ENCODE measurements at regions not wholly inside any gene's neighbourhood (a gene's known extent, or its start where the extent isn't known, plus 50 kb on each side); places are given as distances from the start of the nearest gene placed in this dataset.
A peak's percentile ranks its signal among the peaks of the same experiment; 100 is the strongest.

DNA sequence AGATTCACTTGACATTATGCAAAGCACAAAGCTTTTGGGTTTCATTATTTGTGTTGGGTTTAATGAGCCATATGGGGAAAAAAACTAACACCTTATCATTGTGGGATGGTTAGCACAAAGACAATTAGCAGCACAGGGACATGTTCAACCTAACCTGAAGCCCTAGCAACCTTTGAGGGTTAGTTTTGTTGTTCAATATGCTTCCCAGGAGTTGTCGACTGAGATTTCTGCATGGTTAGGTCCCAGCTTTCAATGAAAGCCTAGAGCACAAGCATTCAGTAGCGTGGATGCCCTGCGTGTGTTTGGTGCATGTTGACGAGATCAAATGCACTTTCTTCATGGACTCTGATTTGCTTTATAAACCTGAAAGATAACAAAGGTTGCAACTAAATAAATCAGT lies 565.2 kb upstream of the TLE4 start:
- no peak for DNase-seq (ENCODE audit: low spot score)

DNA sequence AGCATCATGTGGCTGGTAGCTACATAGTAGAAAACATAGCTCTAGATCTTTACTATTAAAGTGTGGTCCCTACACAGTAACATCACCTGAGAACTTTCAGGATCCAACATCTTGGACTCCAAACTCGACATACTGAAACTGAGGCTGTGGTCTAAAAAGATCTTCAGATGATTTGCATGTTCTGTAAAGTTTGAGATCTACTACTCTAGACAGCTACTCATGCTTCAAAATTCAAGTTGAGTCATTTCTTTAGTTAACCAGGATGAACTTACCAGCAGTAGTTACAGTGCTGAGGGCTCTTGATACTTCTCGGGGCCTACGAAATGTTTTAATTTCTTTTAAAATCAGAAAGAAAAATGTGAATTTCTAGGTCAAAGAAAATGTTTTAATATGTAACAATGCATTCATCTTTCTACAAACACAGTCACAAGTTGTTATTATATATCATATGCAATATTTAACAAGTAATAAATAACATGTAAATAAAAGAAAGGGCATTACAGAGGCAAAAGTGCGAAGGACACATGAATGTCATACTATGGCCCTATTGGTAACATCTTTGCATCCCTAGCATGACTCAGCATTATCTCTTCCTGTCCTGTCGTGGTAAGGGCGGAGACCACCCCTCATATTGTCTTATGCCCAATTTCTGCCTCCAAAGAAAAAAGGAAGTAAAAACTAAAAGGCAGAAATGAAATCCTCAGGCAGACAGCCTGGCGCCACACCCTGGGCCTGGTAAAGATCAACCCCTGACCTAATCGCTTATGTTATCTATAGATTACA lies 563.9 kb upstream of the TLE4 start:
- no peak for DNase-seq (ENCODE audit: low spot score)

DNA sequence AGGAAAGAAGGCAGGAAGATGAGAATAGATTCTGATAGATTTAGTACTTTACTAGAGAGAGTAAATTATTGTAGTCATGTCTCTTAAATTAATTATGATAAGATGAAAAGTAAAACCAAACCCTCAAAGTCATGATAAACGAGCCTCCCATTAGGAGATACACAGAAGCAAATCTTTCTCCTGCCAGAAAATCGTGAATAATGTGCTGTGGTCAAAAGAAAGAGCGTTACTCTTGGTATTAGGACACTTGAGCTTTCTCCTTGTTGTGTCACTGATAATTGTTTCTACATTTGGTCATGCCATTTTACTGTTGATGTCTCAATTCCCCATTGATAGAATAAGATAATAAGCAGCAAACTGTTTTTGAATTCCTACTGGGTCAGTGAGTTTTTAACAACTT lies 562.8 kb upstream of the TLE4 start:
- DNase-seq (ENCODE audit: low spot score): no peak

DNA sequence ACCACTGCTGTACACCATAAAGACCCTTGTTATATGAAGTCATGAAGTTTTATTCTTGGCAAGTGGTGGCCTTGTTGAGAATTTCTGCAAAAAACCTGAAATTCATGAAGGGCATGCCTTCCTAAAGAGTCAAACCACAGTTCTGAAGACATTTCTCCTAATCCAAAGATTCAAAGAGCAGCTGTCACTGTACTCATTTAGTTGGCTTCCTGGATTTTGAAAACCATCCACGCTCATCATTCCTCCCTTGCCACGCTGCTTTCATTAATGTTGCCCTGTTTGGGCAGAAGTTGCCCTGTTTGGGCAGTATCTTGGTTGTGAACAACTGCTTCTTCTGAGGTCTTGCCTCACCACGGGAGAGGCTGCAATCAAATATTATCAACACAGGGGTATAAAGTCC lies 560.3 kb upstream of the TLE4 start:
- no peak for DNase-seq (ENCODE audit: low spot score)

DNA sequence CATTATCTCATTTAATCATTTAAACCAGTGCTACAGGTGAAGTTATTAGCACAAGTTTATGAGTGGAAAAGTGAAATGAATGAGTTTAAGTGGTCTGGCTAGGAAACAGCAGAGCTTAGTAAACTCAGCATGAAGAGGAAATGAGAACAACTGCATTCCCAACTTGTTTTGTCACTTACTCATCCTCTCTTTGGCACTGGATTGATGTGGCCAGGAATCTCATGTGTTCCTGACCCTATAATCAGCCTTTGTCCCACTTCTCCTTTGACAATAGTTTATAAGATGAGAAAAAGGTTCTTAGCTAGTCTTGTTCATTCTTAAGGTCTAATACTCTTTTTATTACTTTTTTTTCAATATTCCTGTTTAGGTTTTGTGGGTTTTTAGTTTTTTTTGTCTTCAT lies 559.2 kb upstream of the TLE4 start:
- no peak for DNase-seq (ENCODE audit: low spot score)

DNA sequence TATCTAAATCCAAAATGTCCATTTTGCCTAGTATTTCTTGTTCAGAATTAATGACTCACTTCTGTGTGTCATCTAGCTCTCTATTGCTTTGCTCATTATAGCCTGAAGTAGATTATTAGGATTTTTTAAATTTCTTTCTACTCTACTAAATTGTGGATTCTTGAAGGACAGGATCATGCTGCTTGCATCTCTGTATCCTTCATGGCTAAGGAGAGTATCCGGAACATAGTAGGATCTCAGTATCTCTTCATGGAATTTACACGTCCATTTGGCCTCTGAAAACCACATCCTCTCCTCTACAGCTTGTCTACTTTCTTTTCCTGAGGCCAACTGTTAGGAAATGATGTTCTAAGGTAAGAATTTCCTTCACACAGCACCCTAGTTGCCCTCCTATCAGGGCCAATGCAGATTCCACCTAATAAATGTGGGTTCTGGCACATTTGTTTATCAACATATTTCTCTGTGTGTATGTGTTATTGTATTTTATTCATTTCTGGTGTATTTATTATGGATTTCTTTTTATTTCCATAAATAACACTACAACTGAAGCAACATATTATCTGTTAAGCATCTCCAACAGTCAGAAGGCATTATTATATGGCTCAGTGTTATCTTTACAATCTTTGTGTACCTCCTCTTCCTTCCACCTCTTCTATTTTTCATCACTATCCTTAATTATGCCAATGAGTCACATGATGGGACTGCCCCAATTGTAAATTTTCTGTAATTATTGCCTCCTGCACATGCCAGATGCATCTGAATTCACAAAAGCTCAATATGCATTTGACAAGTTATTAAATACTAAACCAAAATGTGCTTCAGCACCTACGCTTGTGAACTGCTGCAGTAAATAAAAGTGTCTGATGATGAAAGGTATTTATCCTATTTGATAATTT lies 557.8 kb upstream of the TLE4 start:
- DNase-seq (ENCODE audit: low spot score): no peak

DNA sequence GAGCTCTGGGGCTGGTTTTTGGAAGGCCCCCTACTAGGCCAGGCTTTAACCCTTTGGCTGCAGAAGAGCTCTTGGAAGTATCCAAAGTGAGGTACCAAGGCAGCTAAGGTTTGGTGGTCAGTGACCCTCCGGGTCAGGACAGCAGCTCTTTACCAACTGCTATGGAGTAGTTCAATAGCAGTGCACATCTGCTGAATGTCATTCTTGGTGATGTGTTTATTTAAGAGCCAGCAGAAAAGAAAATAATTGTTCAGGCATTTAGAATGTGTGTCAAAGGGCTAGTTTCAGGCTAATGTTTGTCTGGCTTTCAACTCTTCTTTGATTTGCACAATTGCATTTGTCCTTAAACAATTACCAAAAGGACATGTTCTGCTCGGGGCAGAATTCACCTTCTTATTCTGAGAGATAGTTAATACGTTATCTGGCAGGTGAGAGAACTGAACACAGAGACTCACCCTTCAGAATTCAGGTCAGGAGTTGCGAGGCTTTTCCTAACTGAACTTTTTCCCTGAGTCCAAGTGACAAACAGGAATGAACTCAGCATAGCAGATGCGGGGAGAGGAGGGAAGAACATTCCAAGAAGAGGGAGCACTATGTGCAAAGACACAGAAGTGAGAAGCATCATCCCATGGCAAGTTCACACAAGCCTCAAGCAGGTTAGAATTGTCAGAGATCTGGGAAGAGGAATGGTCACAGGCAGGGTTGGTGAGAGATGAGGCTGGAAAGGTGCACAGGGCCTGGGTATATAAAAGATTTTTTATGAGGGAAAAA lies 556.7 kb upstream of the TLE4 start:
- no peak for DNase-seq (ENCODE audit: low spot score)

DNA sequence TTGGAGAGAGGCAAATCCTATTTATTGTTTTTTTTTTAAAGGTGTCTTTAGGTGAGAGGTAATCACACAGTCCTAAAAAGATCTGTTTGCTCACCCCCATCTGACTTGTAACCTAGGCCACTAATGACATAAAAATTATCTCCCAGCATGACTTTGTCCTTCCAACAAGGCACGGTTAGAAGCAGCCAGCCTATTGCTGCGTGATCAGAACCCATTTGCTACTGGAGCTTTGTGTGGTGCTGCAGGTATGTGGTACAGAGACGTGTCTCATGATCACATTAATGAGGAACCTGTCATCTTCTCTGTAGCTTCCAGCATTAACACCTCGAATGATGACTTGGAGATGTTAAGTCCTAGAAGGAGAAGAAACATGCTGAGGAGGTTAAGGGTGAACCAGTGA lies 555.8 kb upstream of the TLE4 start:
- no peak for DNase-seq (ENCODE audit: low spot score)

DNA sequence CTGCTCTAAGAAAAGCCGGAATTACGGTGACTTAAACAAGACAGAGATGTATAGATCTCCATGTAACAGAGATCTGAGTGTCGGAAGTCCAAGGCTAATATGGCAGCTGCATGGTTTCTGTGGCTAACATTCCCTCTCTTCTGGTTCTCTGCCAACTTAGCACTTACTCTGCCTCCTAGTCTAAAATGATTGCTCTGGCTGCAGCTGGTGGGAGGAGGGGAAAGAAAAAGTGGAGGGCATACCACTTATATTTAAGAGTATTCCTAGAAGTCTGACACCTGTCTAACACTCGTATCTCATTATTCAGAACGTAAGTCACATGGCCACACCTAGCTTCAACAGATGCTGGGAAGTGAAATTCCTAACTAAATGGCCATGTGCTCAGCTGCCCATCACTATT lies 551.5 kb upstream of the TLE4 start:
- no peak for DNase-seq (ENCODE audit: low spot score)

DNA sequence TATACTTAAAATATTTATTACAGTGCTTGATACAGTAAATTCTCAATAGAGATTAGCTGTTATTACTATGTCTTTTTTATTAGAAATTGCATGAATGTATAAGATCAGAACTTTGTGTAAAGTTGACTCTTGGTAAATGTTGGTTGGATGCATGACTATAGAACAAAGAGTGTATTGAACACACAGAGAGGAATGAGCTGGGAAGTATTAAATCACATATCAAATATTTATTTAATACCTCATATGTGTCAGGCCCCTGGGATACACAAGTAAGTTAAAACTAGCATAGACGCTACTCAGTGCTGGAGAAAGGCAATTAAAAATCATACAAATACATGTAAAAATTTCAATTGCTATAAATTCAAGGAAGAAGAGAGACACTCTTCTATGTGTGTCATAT lies 550.7 kb upstream of the TLE4 start:
- DNase-seq (ENCODE audit: low spot score): no peak

DNA sequence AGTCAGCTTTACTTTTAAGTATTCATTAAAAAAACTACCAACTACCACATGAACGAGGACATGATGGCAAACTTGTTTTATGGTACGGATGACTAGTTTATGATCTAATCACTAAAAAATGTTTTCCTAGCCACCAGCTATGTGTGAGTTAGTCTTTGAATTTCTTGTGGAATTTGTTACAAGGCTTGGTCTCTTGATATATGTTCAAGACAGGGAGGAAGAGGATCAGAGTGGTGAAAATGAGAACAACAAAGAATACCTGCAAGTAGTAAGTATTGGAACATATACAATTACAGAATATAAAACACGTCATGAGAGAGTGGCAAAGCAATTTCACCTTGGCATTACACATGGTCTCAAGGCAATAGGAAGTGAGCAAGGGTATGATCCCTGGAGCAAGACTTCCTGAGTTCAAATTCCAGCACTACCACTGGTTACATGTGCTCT lies 548.6 kb upstream of the TLE4 start:
- DNase-seq (ENCODE audit: low spot score): no peak

DNA sequence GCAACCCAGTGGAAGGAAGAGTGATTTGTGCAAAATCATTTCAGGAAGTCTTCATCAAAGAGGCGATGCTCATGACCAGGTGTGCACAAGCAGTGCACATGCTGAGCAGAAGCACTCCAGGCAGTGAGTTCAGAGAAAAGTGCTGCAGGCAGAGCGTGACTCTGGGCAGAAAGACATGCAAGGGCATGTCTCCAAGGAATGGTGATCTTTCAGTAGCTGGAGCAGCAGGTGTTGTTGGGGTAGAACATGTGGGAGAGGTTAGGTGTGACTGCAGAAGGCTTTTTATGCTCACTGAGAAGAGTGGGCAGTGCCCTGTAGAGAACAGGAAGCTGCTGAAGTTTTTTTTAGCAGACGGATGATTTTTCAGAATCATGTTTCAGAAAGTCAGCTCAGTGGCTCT lies 545.4 kb upstream of the TLE4 start:
- no peak for DNase-seq (ENCODE audit: low spot score)

DNA sequence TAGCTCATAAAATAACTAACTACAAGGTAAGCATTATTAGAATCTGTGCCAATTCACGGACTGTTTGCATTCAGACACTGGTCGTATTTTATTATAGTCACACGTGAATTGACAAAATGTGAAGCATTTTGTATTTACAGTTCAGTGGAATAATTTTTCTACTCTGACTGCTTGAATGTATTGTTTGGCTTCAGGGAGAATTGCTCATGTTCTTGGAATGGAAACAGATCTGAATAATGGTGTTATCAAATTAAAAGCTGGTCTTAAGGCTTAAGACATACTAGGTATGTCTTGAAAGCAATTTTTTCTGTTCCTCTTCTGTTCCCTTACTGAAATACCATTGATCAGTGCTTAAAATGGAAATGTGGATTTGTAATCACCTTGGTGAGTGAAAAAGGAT lies 543.7 kb upstream of the TLE4 start:
- DNase-seq (ENCODE audit: low spot score): no peak

DNA sequence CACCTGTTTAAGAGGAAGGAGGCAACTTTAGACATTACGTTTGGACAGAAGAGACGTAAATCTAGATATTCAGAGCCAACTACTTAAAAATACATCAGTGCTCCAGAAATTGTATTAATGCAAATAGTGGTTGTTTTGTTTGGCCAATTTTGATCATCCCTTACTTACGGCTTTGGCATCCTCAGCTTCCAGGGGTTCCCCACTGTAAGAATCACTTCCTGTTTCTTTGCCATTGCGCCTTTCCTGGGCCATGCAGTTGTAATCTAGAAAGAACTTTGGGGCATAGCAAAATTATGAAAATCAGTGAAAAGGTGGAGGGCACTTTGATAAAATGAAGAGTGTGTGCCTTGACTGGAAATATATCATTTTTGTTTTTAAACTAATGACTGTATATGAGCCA lies 537.2 kb upstream of the TLE4 start:
- DNase-seq (ENCODE audit: low spot score): no peak

DNA sequence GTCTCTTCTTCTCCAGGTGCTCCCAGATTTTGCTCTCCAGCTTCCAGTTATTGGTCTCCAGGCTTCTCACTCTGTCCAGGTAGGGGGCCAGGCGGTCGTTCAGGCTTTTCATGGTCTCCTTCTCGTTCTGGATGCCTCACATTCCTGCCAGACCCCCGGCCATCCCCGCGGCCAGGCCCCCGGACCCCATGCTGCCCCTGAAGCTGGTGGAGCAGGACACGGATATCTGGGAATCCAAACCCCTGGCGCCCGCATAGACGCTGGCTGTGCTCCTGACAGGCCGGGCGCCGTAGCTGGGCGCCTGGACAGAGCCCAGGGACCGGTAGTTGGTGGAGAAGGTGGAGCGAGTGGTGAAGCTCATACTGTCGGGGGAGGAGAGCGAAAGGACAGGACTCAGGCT lies 534.4 kb upstream of the TLE4 start:
- DNase-seq (ENCODE audit: low spot score): peak; percentile 87

DNA sequence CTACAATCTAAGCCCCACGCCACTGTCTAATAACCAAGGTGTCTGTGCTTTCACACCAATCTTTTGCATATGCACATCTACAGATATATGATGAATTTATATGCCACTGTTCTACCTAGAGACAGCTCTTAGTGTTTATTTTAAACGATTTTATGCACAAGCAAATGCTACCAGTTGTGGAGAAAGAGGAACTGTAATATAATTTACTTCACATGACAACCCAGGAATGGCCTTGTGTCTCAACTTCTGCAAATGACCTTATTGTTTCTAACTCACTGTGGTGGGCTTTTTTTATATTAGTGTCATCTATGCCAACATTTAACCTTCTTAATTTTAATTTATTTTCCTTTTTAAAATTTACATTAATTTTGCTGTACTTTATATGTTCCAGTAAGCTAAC lies 531.1 kb upstream of the TLE4 start:
- DNase-seq (ENCODE audit: low spot score): no peak

DNA sequence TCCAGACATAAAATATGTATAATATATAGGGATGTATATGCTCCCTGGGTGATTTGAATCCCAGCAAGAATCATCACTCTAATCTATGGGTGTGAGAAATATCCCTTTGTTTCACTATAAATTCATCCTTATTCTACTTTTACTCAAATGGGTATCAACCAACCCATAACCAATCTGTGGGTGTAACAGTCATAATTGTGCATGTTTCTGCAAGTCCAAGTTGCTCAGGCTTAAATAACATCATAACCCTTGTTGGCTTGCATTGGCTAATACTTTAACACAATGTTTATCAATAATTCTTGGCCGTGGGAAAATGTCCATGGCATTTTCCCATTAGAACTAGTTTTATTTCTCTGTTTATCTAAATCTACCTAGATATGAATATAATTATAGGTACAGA lies 530.5 kb upstream of the TLE4 start:
- no peak for DNase-seq (ENCODE audit: low spot score)

DNA sequence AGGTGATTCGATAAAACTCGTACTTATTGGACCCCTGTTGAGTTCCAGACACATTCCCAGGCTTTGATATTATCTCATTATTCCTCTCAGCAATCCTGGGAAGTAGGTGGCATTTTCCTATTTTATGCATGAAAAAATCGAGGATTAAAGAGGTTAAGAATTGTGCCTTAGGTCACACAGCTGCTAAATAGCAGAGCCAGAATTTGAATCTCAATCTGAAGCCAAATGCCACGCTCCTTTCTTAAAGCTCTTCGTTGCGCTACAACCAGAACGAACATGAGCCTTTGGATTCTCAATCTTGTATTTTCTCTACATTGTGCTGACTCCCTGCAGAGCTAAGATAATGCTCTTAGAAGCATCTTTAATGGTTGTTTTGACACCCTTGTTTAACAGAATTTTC lies 527.8 kb upstream of the TLE4 start:
- DNase-seq (ENCODE audit: low spot score): no peak

DNA sequence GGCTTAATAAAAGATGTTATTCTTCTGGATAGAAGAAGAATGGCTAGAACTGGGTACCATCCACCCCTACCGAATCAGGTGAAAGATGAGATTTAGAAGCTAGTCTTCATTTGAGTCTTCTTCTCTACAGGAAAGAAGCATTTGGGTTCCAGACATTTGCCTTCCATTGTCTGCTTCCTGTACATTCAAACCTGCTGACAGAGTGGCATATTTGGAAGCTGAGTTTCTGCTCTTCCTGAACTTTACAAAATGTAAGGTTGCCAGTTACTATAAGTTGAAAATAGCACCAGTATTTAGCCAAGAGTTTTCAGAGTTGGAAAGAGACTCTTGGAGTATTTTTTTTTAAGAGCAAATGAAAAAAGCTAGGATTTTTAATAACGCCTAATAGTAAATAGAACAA lies 525.4 kb upstream of the TLE4 start:
- DNase-seq (ENCODE audit: low spot score): no peak

DNA sequence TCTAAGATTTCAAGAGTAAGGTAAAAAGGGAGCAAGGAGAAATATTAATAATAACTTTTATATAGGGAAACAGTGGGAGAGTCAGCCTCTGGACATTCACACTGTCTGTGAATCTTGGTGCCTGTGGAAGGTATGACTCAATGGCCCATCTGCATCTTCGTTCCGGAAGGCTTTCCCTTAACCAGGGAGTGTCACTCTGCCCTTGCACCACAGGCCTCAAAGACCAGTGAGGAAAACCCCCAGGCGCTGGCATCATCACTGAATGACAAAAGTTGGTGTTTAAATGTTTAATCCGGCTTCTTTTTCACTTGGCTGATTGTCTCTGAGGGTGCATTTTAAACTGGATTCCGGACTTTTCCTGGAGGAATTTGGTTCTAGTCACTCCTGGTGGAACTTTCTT lies 522.4 kb upstream of the TLE4 start:
- no peak for DNase-seq (ENCODE audit: low spot score)

DNA sequence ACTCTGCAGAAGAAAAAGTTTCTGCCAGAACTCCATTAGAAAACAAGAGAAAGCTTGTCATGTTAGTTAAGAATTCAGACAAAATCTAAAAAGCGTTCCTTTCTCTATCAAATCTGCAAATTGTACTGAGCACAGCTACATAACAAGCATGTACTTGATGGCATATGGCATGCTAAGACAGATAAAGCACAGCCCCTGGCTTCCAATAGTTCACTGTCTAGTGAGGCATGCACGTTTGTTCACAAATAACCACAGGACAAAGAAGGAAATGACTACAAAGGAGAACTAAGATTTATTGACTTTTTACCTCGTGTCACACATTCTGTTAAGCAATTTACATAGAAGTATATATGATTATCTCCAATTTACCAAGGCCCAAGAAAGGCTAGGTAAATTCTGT lies 518.2 kb upstream of the TLE4 start:
- DNase-seq (ENCODE audit: low spot score): no peak

DNA sequence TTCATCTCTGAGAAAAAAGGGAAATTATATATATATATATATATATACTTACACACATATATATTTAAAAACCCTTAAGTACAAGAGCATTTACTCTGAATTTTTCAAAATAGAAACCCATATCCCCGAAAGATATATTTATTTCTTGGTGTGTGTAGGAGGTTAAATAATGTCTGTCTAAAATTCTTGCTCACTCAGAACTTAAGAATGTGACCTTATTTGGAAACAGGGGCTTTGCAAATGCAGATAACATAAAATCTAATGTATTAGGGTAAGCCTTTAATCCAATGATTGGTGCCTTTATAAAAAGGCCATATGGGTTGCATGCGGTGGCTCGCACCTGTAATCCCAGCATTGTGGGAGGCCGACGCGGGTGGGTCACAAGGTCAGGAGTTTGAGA lies 517.3 kb upstream of the TLE4 start:
- DNase-seq (ENCODE audit: low spot score): no peak
